OCI-LY7 (cell line): ENCODE measurements at regions not wholly inside any gene's neighbourhood (a gene's known extent, or its start where the extent isn't known, plus 50 kb on each side); places are given as distances from the start of the nearest gene placed in this dataset.

Experiments used
- BruUV-seq: library from RNA; stranded (reverse); fragments of 400-500 nt; replicated peaks from 2 replicates; lab custom pipeline; 2021; lab: Mats Ljungman, UMichigan
- CTCF ChIA-PET: fragments of 300-600 bp; sonication (Branson Sonifier 250); formaldehyde crosslinking; loops from one replicate; lab custom pipeline; 2022; ENCODE audit warnings: antibody characterized with exemption; ENCODE audit not compliant: unreplicated experiment; lab: Charles Lee
- POLR2A ChIA-PET: fragments of 300-600 bp; sonication (Branson Sonifier 250); formaldehyde crosslinking; loops from one replicate; lab custom pipeline; 2022; ENCODE audit warnings: antibody characterized with exemption; lab: Charles Lee
- DNase-seq: peaks from one replicate; pipeline ENCODE4 v3.0.0-alpha.2; 2015; ENCODE audit warnings: low spot score
- H2AFZ ChIP-seq: fragments of 200-600 bp; sonication (generic), shearing (Covaris generic); 2 replicates; pipeline ENCODE4 v1.6.1; 2014; ENCODE audit warnings: mild to moderate bottlenecking, antibody characterized with exemption, low read length, moderate library complexity
- H3K27ac ChIP-seq: fragments of 200-600 bp; sonication (generic); 2 replicates; pipeline ENCODE4 v1.5.1; 2014; ENCODE audit warnings: mixed run types, low read depth, mild to moderate bottlenecking, moderate library complexity, low read length, inconsistent platforms; ENCODE audit not compliant: poor library complexity, severe bottlenecking
- H3K36me3 ChIP-seq: fragments of 200-600 bp; sonication (generic); 2 replicates; pipeline ENCODE4 v1.6.1; 2014; ENCODE audit warnings: mild to moderate bottlenecking, antibody characterized with exemption, low read length, moderate library complexity, mixed read lengths; ENCODE audit not compliant: insufficient read depth
- H3K4me1 ChIP-seq: fragments of 200-600 bp; sonication (generic); 2 replicates; pipeline ENCODE4 v1.5.1; 2014; ENCODE audit warnings: mild to moderate bottlenecking, low read length; ENCODE audit not compliant: insufficient read depth, poor library complexity, severe bottlenecking
- H3K4me2 ChIP-seq: fragments of 200-600 bp; sonication (generic); 2 replicates; pipeline ENCODE4 v1.6.1; 2014; ENCODE audit warnings: mild to moderate bottlenecking, low read length
- H3K4me3 ChIP-seq: fragments of 200-600 bp; sonication (generic); 2 replicates; pipeline ENCODE4 v1.5.1; 2014; ENCODE audit warnings: mild to moderate bottlenecking, low read depth, low read length; ENCODE audit not compliant: poor library complexity, severe bottlenecking
- H3K79me2 ChIP-seq: fragments of 200-600 bp; sonication (generic); 2 replicates; pipeline ENCODE4 v1.6.1; 2016; ENCODE audit warnings: low read depth, mild to moderate bottlenecking, low read length, moderate library complexity, mixed read lengths; ENCODE audit not compliant: insufficient read depth
- H3K9me2 ChIP-seq: fragments of 200-600 bp; sonication (generic); 2 replicates; pipeline ENCODE4 v1.6.1; 2016; ENCODE audit warnings: mild to moderate bottlenecking, low read length, mixed read lengths; ENCODE audit not compliant: insufficient read depth
- H3K9me3 ChIP-seq: fragments of 200-600 bp; sonication (generic); 2 replicates; pipeline ENCODE4 v1.6.1; 2014; ENCODE audit warnings: mild to moderate bottlenecking, mixed run types, low read length, mixed read lengths
- H4K20me1 ChIP-seq: fragments of 200-600 bp; sonication (generic); 2 replicates; pipeline ENCODE4 v1.6.1; 2014; ENCODE audit warnings: mild to moderate bottlenecking, antibody characterized with exemption, low read length, moderate library complexity, mixed read lengths; ENCODE audit not compliant: insufficient read depth
- CTCF ChIP-seq: fragments of 200-600 bp; sonication (generic); conservative IDR thresholded peaks from 2 replicates; pipeline ENCODE4 v1.5.1; 2014; ENCODE audit warnings: mild to moderate bottlenecking, antibody characterized with exemption, low read length, moderate library complexity, mixed read lengths
- EZH2phosphoT487 ChIP-seq: fragments of 200-600 bp; sonication (generic); IDR thresholded peaks from 2 replicates; pipeline ENCODE4 v1.6.1; 2018; ENCODE audit warnings: low read depth, borderline replicate concordance, mild to moderate bottlenecking, mixed run types, antibody characterized with exemption, low read length, moderate library complexity, mixed read lengths
- intact Hi-C: fragments of 100-400 bp; cut with micrococcal nuclease; formaldehyde crosslinking; loops from one replicate; pipeline ENCODE4 v1.10.0; 2022; ENCODE audit not compliant: unreplicated experiment

- ChIA-PET CTCF (no interaction called here), POLR2A (interaction anchor here (0.7 kb wide), 2 partner anchors 179 to 724 kb away, joined by 4 read pairs; no protein-coding TSS in a partner anchor)
- H3K36me3 ChIP-seq = no peaks in the 10 kb centered on the region
- no peak for DNase-seq
- H2AFZ ChIP-seq = no peak overlapping the region
- no peak overlapping the region for H3K4me2 ChIP-seq
- H3K79me2 ChIP-seq = no peaks in the 10 kb centered on the region
- no peak for TF ChIP-seq CTCF
- no peak for TF ChIP-seq EZH2phosphoT487
- no peaks in the 10 kb centered on the region for H3K9me3 ChIP-seq
- H3K27ac ChIP-seq = no peak overlapping the region
- BruUV-seq = no TSS peak
- no peak overlapping the region for H3K4me3 ChIP-seq
- intact Hi-C loops = no loop called here
- H3K9me2 ChIP-seq = no peaks in the 10 kb centered on the region
- no peaks in the 10 kb centered on the region for H3K4me1 ChIP-seq
- no peaks in the 10 kb centered on the region for H4K20me1 ChIP-seq
These were observed 798.9 kb upstream of the CA10 start for GRCh38 chr17:52957411-52957810.

DNA sequence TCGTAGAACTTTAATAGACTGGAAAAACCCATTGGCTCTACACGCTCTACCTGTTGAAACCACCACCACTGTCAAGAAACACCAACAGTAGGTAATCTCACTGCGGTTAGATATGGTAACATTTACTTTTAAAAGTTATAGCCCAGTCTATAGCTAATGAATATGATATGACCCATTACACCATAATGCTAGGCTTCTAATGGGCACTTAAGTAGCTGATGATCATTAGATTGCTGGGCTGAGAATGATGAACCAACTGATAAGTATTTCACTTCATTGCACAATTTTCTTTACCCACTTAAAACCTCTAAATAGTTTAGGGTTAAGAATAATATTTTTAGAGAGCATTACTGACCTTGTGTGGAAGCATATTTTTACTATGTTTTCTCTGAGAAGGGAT lies 788.9 kb upstream of the CA10 start:
- Histone ChIP-seq H3K4me2 (no peak overlapping the region), H3K9me3 (no peaks in the 10 kb centered on the region), H3K79me2 (no peaks in the 10 kb centered on the region), H2AFZ (no peak overlapping the region), H4K20me1 (no peaks in the 10 kb centered on the region), H3K36me3 (no peaks in the 10 kb centered on the region), H3K9me2 (no peaks in the 10 kb centered on the region), H3K4me3 (no peak overlapping the region), H3K4me1 (no peaks in the 10 kb centered on the region), H3K27ac (no peak overlapping the region)
- BruUV-seq = no TSS peak
- no peak for DNase-seq
- CTCF ChIA-PET = no interaction called here
- intact Hi-C loops = no loop called here
- POLR2A ChIA-PET = no interaction called here
- TF ChIP-seq CTCF = no peak
- no peak for TF ChIP-seq EZH2phosphoT487

GRCh38 chr17:52938623-52939230 lies 780.2 kb upstream of the CA10 start:
- no peaks in the 10 kb centered on the region for H4K20me1 ChIP-seq
- H3K27ac ChIP-seq = no peak overlapping the region
- no peaks in the 10 kb centered on the region for H3K79me2 ChIP-seq
- H3K9me3 ChIP-seq = 0 out of 2 replicates have a peak, but pooled peaks cover 4% of the 10 kb centered on the region
- H3K4me2 ChIP-seq = no peak overlapping the region
- CTCF ChIA-PET = no interaction called here
- no peak for DNase-seq
- H3K4me3 ChIP-seq = no peak overlapping the region
- BruUV-seq = no TSS peak
- H2AFZ ChIP-seq = no peak overlapping the region
- H3K4me1 ChIP-seq = no peaks in the 10 kb centered on the region
- no peaks in the 10 kb centered on the region for H3K9me2 ChIP-seq
- intact Hi-C loops = no loop called here
- TF ChIP-seq CTCF (no peak), EZH2phosphoT487 (no peak)
- POLR2A ChIA-PET = interaction anchor here (0.6 kb wide), 1 partner anchor 536 kb away, joined by 3 read pairs; no protein-coding TSS in a partner anchor
- H3K36me3 ChIP-seq = no peaks in the 10 kb centered on the region
